ENCODE measurements at regions not wholly inside any gene's neighbourhood (a gene's known extent, or its start where the extent isn't known, plus 50 kb on each side); places are given as distances from the start of the nearest gene placed in this dataset.

DNA sequence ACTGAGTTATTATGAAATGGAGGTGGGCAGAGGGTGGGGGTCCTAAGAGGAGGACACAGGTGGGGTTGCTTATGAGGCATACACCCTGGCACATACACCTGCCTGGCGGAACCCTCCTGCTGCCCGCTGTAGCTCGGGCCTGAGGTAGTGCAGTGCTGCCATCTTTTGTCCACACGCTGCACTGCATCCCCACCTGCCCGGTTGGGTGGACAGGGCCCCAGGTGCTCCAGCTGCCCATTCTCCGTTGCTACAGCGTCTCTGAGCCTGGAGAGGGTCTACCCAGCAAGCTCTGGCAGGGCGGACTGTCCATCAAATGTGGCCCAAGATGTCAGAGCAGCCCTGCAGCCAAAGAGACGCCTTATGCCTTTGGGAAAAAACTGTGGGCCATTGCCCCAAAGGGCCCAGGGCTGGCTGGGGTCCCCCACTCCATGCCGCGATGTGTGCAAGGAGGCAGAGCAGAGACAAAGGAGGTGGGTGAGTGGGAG, 131.2 kb downstream of the BUD13 start:
- no peak overlapping the region for H3K4me3 ChIP-seq (ENCODE audit: low read length)
- no peak for TF ChIP-seq ZNF274 (IDR thresholded peaks at IDR 0.05; ENCODE audit: low read depth, low read length)

DNA sequence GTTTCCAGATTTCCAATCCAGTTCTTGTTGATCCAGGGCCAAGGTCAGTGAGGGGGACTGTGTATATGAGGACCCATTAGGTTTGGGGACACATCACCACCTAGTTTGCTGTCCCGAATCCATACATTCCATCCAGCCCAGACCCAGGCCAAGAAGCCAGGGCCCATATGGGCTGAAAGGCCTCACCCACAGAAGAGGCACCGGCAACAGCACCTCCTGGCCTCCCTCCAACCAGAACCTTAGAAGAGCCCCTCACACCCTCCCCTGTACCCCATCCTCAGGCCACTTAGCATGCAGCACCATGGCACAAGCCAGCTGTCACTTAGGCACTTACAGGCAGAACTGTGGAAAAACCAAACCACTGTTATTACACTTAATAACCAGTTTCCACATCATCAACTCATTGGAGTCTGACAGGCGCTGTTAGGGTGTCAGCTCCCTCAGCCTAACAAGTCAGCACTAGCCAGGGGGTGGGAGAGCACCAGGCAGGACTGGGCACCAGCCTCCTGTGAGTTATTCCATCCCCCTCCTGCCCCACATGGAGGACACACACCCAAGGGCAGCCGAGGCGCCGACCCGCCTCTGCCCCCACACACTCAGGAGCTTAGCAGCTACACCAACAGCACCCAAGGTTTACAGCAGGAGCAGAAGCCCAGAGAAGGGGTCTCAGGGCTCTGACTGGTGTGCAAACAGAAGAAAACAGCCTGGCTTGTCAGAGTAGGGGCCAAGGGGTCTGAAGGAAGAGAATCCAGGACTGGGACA, 132.0 kb downstream of the BUD13 start:
- no peak for TF ChIP-seq ZNF274 (IDR thresholded peaks at IDR 0.05; ENCODE audit: low read depth, low read length)
- no peak overlapping the region for H3K4me3 ChIP-seq (ENCODE audit: low read length)

DNA sequence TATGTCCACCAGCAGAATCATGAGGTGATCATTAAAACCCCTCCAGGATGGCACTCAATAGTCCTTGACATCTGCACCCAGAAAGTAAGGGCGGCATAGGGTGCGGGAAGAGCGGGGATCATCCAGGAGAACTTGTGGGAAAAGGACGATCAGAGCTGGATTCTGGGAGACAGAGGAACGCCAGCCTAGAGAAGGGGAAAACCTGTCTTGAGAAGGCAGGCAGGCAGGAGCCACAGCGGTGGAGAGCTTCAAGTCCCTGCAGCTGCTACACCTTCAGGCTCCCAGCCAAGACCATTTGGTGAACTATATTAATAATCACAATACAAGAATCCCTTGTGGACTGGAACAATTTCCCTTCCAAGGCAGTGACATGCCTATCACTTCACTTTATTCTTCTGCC, 134.3 kb downstream of the BUD13 start:
- no peak for TF ChIP-seq ZNF274 (IDR thresholded peaks at IDR 0.05; ENCODE audit: low read depth, low read length)
- H3K4me3 ChIP-seq (ENCODE audit: low read length): no peak overlapping the region

DNA sequence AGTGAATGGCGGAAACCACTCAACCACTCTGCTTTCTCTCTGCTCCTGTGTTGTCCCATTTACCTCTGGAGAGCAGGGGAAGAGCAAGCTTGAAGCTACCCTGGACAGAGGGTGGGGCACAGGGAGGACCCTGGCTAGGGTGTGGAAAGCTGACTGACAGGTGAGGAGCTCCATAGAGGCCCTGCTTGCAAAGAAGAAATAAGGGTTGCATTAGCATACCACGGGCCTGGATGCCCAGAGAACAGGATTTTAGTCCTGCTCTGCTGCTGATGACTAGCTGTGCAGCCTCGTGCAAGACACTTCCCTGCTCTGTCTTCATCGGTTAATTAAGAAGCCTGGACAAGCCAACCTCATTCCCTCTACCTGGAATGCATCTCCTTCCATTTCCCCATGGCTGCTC, 135.0 kb downstream of the BUD13 start:
- TF ChIP-seq ZNF274 (IDR thresholded peaks at IDR 0.05; ENCODE audit: low read depth, low read length): no peak
- no peak overlapping the region for H3K4me3 ChIP-seq (ENCODE audit: low read length)

DNA sequence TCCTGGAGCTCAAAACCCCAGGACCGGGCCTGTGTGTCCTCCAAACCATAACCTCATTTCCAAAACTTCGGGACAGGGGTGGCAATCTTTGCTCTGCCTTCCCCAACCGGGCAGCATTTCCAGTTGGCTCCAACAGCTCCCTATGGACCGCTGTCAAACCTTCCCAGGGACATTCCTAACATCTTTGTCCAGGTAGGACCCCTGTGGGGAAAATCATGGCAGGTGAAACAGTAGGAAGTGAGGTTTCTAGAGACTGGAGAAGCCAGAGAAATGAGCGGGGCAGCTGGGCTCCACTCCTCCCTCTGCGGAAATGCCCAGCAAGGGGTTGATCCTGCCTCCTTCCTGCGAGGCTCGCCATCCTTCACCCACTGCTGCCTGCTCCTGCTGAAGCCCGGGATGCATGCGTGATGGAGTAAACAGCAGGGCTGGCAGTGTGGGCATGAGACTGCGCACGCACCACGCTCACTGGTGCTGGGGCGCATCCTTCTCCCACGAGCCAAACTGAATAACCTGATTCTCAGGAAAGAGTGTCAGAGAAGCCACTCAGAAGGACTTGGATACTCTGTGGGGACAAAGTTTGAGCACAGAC, 136.4 kb downstream of the BUD13 start:
- TF ChIP-seq ZNF274 (IDR thresholded peaks at IDR 0.05; ENCODE audit: low read depth, low read length): no peak
- no peak overlapping the region for H3K4me3 ChIP-seq (ENCODE audit: low read length)

DNA sequence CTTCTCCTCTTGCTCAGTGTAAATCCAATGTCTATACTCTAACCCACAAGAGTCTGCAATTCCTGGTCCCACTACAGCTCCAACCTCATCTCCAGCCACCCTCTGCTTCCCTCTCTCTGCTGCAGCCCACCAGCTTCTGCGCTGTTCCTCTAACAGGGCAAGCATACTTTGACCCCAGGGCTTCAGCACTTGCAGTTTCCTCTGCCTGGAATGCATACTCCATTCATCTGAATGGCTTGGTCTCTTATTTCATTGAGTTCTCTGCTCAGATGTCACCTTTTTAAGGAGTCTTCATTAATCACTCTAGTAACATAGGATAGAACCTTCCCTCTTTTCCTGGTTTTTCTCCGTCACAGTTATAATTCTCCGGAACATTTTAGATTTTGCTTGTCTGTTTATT, 141.6 kb downstream of the BUD13 start:
- no peak overlapping the region for H3K4me3 ChIP-seq (ENCODE audit: low read length)
- no peak for TF ChIP-seq ZNF274 (IDR thresholded peaks at IDR 0.05; ENCODE audit: low read depth, low read length)

DNA sequence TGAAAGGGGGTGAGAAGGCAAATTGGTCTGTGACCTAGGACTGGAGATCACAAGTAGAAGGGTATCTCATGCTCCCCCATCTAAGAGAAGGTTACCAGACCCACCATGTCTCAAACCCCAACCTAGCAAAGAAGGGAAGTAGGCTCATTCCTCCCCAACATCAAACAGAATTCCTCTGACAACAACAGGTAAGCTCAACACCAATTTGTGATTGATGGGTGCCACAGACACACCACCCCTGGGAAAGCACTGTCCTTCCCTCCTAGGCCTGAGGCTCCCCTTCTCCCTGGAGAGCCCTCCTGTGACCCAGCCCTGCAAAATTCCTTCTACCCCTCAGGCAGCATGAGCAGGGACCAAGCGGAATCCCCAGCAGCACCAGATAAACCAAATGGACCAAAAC, 154.3 kb downstream of the BUD13 start:
- no peak for TF ChIP-seq ZNF274 (IDR thresholded peaks at IDR 0.05; ENCODE audit: low read depth, low read length)
- H3K4me3 ChIP-seq (ENCODE audit: low read length): no peak overlapping the region

DNA sequence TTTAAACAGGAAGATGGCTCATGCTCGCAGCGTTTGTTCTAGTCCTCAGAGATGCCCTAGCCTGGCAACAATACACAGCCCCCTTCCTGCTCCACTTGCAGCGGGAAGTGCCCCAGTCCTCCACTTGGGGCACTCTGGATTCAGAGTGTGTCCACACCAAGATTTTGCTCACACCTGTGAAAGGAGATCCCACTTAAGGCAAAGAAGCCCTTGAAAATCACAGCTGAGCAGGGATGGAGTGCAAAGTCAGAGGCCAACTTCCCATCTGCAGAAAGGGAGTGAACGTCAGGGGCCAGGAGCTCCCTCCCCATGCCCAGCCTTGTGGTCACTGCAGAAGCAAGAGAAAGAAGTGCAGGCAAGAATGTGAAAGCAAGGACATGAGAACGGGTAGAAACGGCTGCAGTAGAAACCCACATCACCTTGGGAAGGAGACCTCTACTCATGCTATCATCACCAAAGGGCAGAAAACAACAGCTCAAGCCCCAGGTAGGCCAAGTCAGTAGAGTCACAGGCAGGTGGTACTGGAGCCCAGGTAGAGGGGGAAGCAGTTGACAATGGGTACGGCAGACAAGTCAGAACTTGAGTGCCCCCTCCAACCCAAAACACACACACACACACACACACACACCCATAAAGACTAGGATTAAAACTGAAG, 157.4 kb downstream of the BUD13 start:
- no peak overlapping the region for H3K4me3 ChIP-seq (ENCODE audit: low read length)

DNA sequence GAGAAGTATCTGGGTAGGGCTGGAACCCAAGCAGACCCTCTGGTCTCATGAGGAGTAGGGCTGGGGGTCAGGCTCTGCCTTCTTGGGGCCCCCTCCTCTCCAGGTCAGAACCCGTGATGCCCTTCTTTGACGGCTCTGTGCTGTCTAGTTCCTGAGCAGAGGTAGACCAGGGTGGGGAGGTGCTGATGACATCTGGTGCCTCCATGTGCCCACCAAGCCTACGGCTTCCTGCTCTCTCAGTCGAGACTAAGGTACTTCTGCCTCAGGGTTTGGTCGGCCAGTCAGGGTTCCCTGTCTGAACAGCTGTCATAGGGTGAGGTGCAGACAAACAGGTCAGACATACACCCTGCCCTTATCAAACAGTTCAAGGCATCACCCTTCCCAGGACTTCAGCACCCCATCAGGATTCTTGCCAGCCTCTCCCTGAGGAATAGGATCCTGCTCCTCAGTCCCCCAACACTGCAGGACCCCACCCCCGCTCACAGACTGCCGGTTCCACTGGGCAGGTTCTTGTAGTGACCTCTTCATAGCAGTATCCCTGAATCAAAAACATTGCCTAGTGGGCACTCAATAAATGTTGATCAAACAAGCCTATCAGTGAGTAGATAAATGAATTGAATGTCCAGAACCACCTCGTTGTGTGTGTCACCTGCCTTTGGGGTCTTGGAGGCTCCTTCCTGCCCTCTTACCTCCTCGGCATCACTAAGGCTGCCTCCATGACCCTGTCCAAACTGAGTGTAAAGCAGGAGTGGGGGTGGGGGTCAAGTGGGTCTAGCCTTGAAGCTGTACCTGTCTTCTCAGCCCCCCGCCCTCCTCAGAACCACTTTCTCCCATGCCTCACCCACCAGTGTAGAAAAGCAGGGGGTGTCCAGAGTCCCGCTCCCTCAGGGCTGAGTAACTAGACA, 158.2 kb downstream of the BUD13 start:
- no peak overlapping the region for H3K4me3 ChIP-seq (ENCODE audit: low read length)

More for the DNA sequence above, 157.4 kb downstream of the BUD13 start:
- no peak for TF ChIP-seq ZNF274 (IDR thresholded peaks at IDR 0.05; ENCODE audit: low read depth, low read length)

DNA sequence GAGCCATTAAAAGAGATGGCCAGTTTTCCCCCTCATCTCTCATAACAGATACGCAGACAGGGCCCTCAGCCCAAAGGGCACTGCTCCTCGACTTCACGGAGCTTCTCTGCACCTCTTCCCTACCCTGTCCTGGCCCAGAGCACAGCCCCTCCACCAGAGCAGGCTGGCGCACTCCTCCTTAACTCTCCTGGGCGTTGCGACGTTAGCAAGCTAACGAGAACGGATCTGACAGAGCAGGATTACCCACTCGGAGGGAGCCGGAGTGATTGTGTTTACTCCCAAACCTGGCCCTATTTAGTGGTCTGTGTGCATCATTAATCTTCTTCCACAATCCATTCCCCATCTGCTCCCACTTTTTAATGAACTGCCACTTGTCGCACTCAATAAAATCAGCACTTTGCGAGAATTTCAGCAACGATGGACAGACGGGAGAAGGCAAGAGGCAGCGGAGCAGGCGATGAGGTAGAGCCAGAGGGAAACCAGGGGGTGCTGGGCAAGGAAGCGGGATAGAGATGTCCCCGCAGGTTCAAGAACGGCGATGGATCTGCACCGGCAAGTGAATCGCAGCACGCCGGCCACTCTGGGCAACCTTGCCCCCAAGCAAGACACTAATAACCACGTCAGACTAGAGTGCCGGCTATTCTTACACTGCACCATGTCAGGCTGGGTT, 159.4 kb downstream of the BUD13 start:
- H3K4me3 ChIP-seq (ENCODE audit: low read length): no peak overlapping the region
- no peak for TF ChIP-seq ZNF274 (IDR thresholded peaks at IDR 0.05; ENCODE audit: low read depth, low read length)

More for the DNA sequence above, 158.2 kb downstream of the BUD13 start:
- no peak for TF ChIP-seq ZNF274 (IDR thresholded peaks at IDR 0.05; ENCODE audit: low read depth, low read length)

DNA sequence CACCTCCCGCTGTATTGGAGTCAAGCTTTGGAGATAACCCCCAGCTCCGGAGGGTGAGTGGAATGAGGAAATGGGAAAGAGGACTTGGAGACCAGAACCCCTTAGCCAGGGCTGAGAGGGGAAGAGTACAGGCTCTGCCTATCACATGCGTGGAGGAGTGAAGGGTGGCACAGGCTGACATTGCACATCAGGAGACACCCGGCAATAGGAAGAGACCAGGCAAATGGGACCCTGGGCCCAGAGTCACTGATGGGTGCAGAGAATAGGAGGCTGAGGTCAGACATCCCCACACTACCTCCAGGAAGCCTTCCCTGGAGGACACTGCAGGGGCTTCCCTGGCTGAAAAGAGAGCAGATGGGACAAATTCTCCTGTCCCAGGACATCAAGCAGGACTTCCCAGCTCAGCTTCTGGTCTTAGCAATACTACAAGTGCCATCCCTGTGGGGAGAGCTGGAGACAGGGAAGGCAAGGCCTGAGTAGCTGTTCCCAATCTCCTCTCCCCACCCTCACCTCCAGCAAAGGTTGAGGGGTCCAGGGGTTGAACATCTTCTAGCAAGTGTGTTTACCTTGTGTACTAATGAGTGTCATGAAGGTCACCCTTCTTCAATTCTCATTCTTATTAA, 160.7 kb downstream of the BUD13 start:
- no peak overlapping the region for H3K4me3 ChIP-seq (ENCODE audit: low read length)
- TF ChIP-seq ZNF274 (IDR thresholded peaks at IDR 0.05; ENCODE audit: low read depth, low read length): no peak

DNA sequence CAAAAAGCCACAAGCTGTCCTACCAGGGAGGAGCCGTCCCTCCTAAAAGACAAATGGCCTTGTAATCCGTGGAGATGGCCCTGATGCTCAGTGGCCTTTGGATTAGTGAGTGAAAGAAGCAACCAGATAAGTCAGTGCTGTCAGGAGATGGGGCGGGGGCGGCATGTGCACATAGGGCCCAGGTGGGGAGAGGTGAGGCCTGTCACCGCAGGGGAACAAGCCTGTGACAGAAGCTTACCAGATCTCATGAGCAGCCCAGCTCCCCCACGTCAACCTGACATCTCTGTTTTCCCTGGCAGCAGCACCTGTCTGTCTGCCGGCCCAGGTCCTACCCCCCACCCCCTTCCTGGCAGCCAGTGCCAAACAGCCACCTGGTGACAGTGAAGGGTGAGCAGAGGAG, 162.6 kb downstream of the BUD13 start:
- TF ChIP-seq ZNF274 (IDR thresholded peaks at IDR 0.05; ENCODE audit: low read depth, low read length): no peak
- no peak overlapping the region for H3K4me3 ChIP-seq (ENCODE audit: low read length)

DNA sequence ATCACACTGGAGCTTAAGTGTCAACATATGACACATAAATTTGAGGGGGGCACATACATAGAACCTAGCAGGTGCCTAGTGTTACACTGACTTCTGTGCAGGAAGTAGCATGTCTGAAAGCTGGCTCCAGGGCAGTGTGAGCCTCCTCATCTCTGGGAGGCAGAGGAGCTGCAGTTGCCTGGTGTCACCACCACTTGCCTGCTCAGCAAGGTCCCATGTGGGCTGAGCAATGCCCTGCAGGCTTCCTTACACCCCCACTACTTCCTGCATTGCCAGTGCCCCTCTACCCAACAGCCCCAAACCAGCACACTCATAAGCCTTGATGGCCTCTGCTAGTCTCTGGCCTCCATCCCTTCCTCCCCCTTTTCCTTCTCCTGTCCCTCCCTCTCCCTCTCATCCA, 165.8 kb downstream of the BUD13 start:
- no peak overlapping the region for H3K4me3 ChIP-seq (ENCODE audit: low read length)
- no peak for TF ChIP-seq ZNF274 (IDR thresholded peaks at IDR 0.05; ENCODE audit: low read depth, low read length)

Measured in GM08714 (cell line).